CD4-positive, alpha-beta T cell (primary cell): ENCODE measurements at regions not wholly inside any gene's neighbourhood (a gene's known extent, or its start where the extent isn't known, plus 50 kb on each side); places are given as distances from the start of the nearest gene placed in this dataset.

Source experiments
- ATAC-seq: fragments of 200-7000 bp; cut with Tn5 transposase; one replicate; pipeline ENCODE4 v1.10.0; 2022; ENCODE audit warnings: mild to moderate bottlenecking; ENCODE audit not compliant: poor library complexity
- CTCF ChIA-PET: fragments of 350-600 bp; sonication (Branson Sonifier 250); formaldehyde crosslinking; loops from one replicate; lab custom pipeline; 2021; ENCODE audit warnings: antibody characterized with exemption, inconsistent platforms; lab: Charles Lee
- POLR2A ChIA-PET: fragments of 350-600 bp; sonication (Branson Sonifier 250); formaldehyde crosslinking; loops from one replicate; lab custom pipeline; 2021; ENCODE audit warnings: antibody characterized with exemption, inconsistent platforms; lab: Charles Lee
- DNase-seq, 14 experiments: peaks; one replicate each; pipeline ENCODE4 v3.0.0-alpha.2; 2013 to 2020; ENCODE audit warnings: mixed read lengths in 2 of 14
- H3K27ac ChIP-seq, 2 donors: one replicate each; pipeline versions ENCODE4 v1.5.1 to v1.7.0; 2013; ENCODE audit warnings: low read length in 2 of 2, low read depth in 1 of 2, mild to moderate bottlenecking in 1 of 2
- H3K27me3 ChIP-seq, 2 experiments: 1 replicate in 1 of 2; 2 replicates in 1 of 2; pipeline versions ENCODE4 v1.6.1 to v1.7.0; 2013; ENCODE audit warnings: low read length in 2 of 2, control low read depth in 1 of 2, mild to moderate bottlenecking in 1 of 2, moderate library complexity in 1 of 2; ENCODE audit not compliant: insufficient read depth in 2 of 2, control insufficient read depth in 1 of 2
- H3K36me3 ChIP-seq: one replicate; pipeline ENCODE4 v1.6.1; 2013; ENCODE audit warnings: low read length, control low read depth; ENCODE audit not compliant: insufficient read depth
- H3K4me1 ChIP-seq: one replicate; pipeline ENCODE4 v1.6.1; 2013; ENCODE audit warnings: low read length, control low read depth; ENCODE audit not compliant: insufficient read depth
- H3K4me3 ChIP-seq: one replicate; pipeline ENCODE4 v1.5.1; 2013; ENCODE audit warnings: mild to moderate bottlenecking, low read length, moderate library complexity
- H3K9me3 ChIP-seq, 2 experiments: 1 replicate in 1 of 2; 2 replicates in 1 of 2; pipeline versions ENCODE4 v1.6.1 to v1.7.0; 2013; ENCODE audit warnings: low read length in 2 of 2, mild to moderate bottlenecking in 2 of 2, control low read depth in 1 of 2, moderate library complexity in 1 of 2; ENCODE audit not compliant: control insufficient read depth in 1 of 2, insufficient read depth in 1 of 2
- H3K27ac Mint-ChIP-seq: one replicate; pipeline ENCODE4 v1.8.0; 2020; ENCODE audit warnings: mixed read lengths
- H3K27me3 Mint-ChIP-seq: one replicate; pipeline ENCODE4 v1.8.0; 2021; ENCODE audit warnings: mixed read lengths
- H3K36me3 Mint-ChIP-seq: one replicate; pipeline ENCODE4 v1.8.0; 2021; ENCODE audit warnings: low read depth, mixed read lengths
- H3K4me1 Mint-ChIP-seq: one replicate; pipeline ENCODE4 v1.8.0; 2021; ENCODE audit warnings: low read depth, mixed read lengths
- H3K4me3 Mint-ChIP-seq: one replicate; pipeline ENCODE4 v1.8.0; 2020; ENCODE audit warnings: mild to moderate bottlenecking, mixed read lengths
- H3K9me3 Mint-ChIP-seq: one replicate; pipeline ENCODE4 v1.8.0; 2020; ENCODE audit warnings: mixed read lengths
- intact Hi-C, 2 experiments: fragments of 100-400 bp; cut with DNase I in 1 of 2; cut with micrococcal nuclease in 1 of 2; formaldehyde crosslinking; loops; one replicate each; pipeline versions ENCODE4 v1.15.1 to v1.9.0; 2023 to 2025; cut with DNase I, micrococcal nuclease
- TF ChIP-seq, protein P1 (sequence below): fragments of 200-600 bp; IDR thresholded peaks from one replicate; pipeline ENCODE4 v1.8.0; 2022; ENCODE audit warnings: antibody characterized with exemption, mild to moderate bottlenecking

- H3K27ac ChIP-seq, result no peak overlapping the region
- no peak overlapping the region for H3K4me3 ChIP-seq
- peaks cover 11% of the 10 kb centered on the region for H3K27me3 Mint-ChIP-seq
- no peaks in the 10 kb centered on the region for H3K27me3 ChIP-seq
- no peaks in the 10 kb centered on the region for H3K4me1 Mint-ChIP-seq
- H3K9me3 ChIP-seq, result no peaks in the 10 kb centered on the region
- ChIA-PET CTCF (no interaction called here), POLR2A (no interaction called here)
- no peaks in the 10 kb centered on the region for H3K36me3 Mint-ChIP-seq
- H3K4me3 Mint-ChIP-seq, result no peak overlapping the region
- DNase-seq, result no peak
- no peak overlapping the region for H3K27ac Mint-ChIP-seq
- intact Hi-C loops, result no loop called here
- H3K4me1 ChIP-seq, result no peaks in the 10 kb centered on the region
- peaks cover 3% of the 10 kb centered on the region for H3K9me3 Mint-ChIP-seq
- ATAC-seq, result no peak
- H3K36me3 ChIP-seq, result no peaks in the 10 kb centered on the region
- TF ChIP-seq, protein P1, sequence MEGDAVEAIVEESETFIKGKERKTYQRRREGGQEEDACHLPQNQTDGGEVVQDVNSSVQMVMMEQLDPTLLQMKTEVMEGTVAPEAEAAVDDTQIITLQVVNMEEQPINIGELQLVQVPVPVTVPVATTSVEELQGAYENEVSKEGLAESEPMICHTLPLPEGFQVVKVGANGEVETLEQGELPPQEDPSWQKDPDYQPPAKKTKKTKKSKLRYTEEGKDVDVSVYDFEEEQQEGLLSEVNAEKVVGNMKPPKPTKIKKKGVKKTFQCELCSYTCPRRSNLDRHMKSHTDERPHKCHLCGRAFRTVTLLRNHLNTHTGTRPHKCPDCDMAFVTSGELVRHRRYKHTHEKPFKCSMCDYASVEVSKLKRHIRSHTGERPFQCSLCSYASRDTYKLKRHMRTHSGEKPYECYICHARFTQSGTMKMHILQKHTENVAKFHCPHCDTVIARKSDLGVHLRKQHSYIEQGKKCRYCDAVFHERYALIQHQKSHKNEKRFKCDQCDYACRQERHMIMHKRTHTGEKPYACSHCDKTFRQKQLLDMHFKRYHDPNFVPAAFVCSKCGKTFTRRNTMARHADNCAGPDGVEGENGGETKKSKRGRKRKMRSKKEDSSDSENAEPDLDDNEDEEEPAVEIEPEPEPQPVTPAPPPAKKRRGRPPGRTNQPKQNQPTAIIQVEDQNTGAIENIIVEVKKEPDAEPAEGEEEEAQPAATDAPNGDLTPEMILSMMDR, result no peak
These were observed 410.7 kb upstream of the TNP1 start for GRCh38 chr2:217270485-217271121.

DNA sequence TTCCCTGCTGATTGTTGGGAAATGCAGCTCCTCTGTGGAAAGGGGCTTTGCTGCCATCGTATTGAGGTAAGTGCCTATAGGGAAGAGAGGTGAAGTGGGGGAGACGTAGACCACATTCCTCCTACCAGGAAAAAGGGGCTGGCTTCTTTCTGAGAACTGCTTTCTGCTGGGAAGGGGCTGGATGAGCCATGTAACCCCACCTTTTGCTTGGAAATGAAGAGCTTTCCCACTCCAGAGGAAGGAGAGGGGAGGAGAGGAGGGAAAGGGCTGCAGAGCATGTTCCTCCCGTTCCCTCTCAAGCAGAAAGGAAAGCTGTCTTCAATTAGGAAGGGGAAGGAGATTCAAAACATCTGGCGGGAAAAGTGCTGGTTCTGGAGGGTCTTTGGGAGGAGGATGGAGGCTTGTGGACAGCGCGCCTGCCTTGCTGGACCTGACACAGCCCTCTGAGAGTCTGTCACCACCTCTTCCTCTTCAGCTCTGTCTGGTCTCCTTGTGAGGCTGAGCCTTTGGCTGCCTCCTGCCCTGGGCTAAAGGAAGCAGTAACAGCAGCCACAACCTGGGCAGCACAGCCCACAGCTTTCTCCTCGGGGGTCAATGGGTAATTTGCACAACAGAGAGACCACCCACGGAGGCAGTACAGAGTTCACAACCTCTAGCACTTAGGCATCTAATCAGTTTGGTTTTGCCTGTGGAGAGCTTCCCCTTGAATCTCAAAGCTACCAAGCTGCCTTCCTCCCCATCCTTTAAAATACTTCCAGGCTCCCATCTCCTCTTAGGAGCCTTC lies 410.0 kb upstream of the TNP1 start:
- ChIA-PET POLR2A (no interaction called here), CTCF (no interaction called here)
- Mint-ChIP-seq H3K4me3 (no peak overlapping the region), H3K9me3 (peaks cover 3% of the 10 kb centered on the region), H3K4me1 (no peaks in the 10 kb centered on the region), H3K27ac (no peak overlapping the region), H3K27me3 (peaks cover 11% of the 10 kb centered on the region), H3K36me3 (no peaks in the 10 kb centered on the region)
- Histone ChIP-seq H3K4me1 (no peaks in the 10 kb centered on the region), H3K27ac (no peak overlapping the region), H3K27me3 (no peaks in the 10 kb centered on the region), H3K36me3 (no peaks in the 10 kb centered on the region), H3K4me3 (no peak overlapping the region), H3K9me3 (no peaks in the 10 kb centered on the region)
- DNase-seq (no peak), ATAC-seq (no peak)
- intact Hi-C loops, result no loop called here
- TF ChIP-seq, protein P1, result no peak

GRCh38 chr2:217268978-217269377 lies 409.1 kb upstream of the TNP1 start:
- H3K27ac Mint-ChIP-seq, result no peak overlapping the region
- ChIA-PET CTCF (no interaction called here), POLR2A (no interaction called here)
- no peak overlapping the region for H3K27ac ChIP-seq
- no peaks in the 10 kb centered on the region for H3K4me1 Mint-ChIP-seq
- no peaks in the 10 kb centered on the region for H3K36me3 ChIP-seq
- ATAC-seq, result no peak
- no peaks in the 10 kb centered on the region for H3K4me1 ChIP-seq
- no peaks in the 10 kb centered on the region for H3K36me3 Mint-ChIP-seq
- TF ChIP-seq, protein P1, result no peak
- intact Hi-C loops, result no loop called here
- H3K4me3 ChIP-seq, result no peak overlapping the region
- no peaks in the 10 kb centered on the region for H3K9me3 ChIP-seq
- no peak overlapping the region for H3K4me3 Mint-ChIP-seq
- DNase-seq, result no peak
- H3K9me3 Mint-ChIP-seq, result peaks cover 3% of the 10 kb centered on the region
- peaks cover 11% of the 10 kb centered on the region for H3K27me3 Mint-ChIP-seq
- no peaks in the 10 kb centered on the region for H3K27me3 ChIP-seq
